Esophagus muscularis mucosa (tissue), 3 donors: ENCODE measurements at regions not wholly inside any gene's neighbourhood (a gene's known extent, or its start where the extent isn't known, plus 50 kb on each side); places are given as distances from the start of the nearest gene placed in this dataset.

ENCODE experiments used
- CTCF ChIP-seq, 3 experiments: fragments of 200-600 bp in 2 of 3; fragments of 450-650 bp in 1 of 3; sonication (generic) in 2 of 3; IDR thresholded peaks; one replicate each; pipeline ENCODE4 v1.5.1; 2017 to 2019; ENCODE audit warnings: antibody characterized with exemption in 3 of 3, mild to moderate bottlenecking in 2 of 3, moderate library complexity in 1 of 3
- POLR2A ChIP-seq: fragments of 450-650 bp; IDR thresholded peaks from one replicate; pipeline ENCODE4 v1.6.1; 2017; ENCODE audit warnings: antibody characterized with exemption, moderate library complexity, mild to moderate bottlenecking, low read depth

- TF ChIP-seq CTCF (IDR thresholded peaks at IDR 0.05) (peak in 1 of 3 experiments; percentile 25), POLR2A (no peak)
These were observed 530.3 kb downstream of the RASEF start for GRCh38 chr9:82532504-82533180.
